ENCODE measurements at regions not wholly inside any gene's neighbourhood (a gene's known extent, or its start where the extent isn't known, plus 50 kb on each side); places are given as distances from the start of the nearest gene placed in this dataset.

- TF ChIP-seq CTCF (IDR thresholded peaks at IDR 0.05 in 4 of 5, conservative IDR thresholded peaks at IDR 0.05 in 1 of 5) (no peak), POLR2A (IDR thresholded peaks at IDR 0.05) (no peak)
- ATAC-seq (no peak), DNase-seq (no peak)
- in situ Hi-C loops (cut with MboI; ENCODE audit: low sequenced_read_pairs in 4 of 4): no loop called here
- H3K4me1 ChIP-seq: no peaks in the 10 kb centered on the region
- H3K36me3 ChIP-seq: no peaks in the 10 kb centered on the region
- H3K27me3 ChIP-seq: no peaks in the 10 kb centered on the region
- H3K27ac ChIP-seq: no peak overlapping the region
- H3K9me3 ChIP-seq: no peaks in the 10 kb centered on the region
- no peak overlapping the region for H3K4me3 ChIP-seq
- intact Hi-C loops (cut with DNase I; ENCODE audit: low total_unique reads): no loop called here
Measured at GRCh38 chr4:180960743-180961401, 1282.3 kb upstream of the TENM3 start.

- no peak for DNase-seq
- intact Hi-C loops (cut with DNase I; ENCODE audit: low total_unique reads): no loop called here
- H3K36me3 ChIP-seq: no peaks in the 10 kb centered on the region
- in situ Hi-C loops (cut with MboI; ENCODE audit: low sequenced_read_pairs in 4 of 4): no loop called here
- H3K9me3 ChIP-seq: no peaks in the 10 kb centered on the region
- no peak overlapping the region for H3K4me3 ChIP-seq
- TF ChIP-seq POLR2A (IDR thresholded peaks at IDR 0.05) (no peak), CTCF (IDR thresholded peaks at IDR 0.05 in 4 of 5, conservative IDR thresholded peaks at IDR 0.05 in 1 of 5) (no peak)
- H3K4me1 ChIP-seq: no peaks in the 10 kb centered on the region
- no peaks in the 10 kb centered on the region for H3K27me3 ChIP-seq
- no peak overlapping the region for H3K27ac ChIP-seq
- ATAC-seq: no peak
Measured at GRCh38 chr4:180962268-180962667, 1280.9 kb upstream of the TENM3 start.

GRCh38 chr4:180966312-180966711, 1276.9 kb upstream of the TENM3 start:
- no peak for ATAC-seq
- TF ChIP-seq CTCF (IDR thresholded peaks at IDR 0.05 in 4 of 5, conservative IDR thresholded peaks at IDR 0.05 in 1 of 5): no peak
- no peak for TF ChIP-seq POLR2A (IDR thresholded peaks at IDR 0.05)
- Histone ChIP-seq H3K4me1 (no peaks in the 10 kb centered on the region), H3K9me3 (no peaks in the 10 kb centered on the region), H3K27ac (no peak overlapping the region), H3K27me3 (no peaks in the 10 kb centered on the region), H3K36me3 (no peaks in the 10 kb centered on the region), H3K4me3 (no peak overlapping the region)
- intact Hi-C loops (cut with DNase I; ENCODE audit: low total_unique reads): no loop called here
- in situ Hi-C loops (cut with MboI; ENCODE audit: low sequenced_read_pairs in 4 of 4): no loop called here
- DNase-seq: no peak

GRCh38 chr4:180967936-180968335, 1275.3 kb upstream of the TENM3 start:
- ATAC-seq: no peak
- no peak overlapping the region for H3K4me3 ChIP-seq
- no peaks in the 10 kb centered on the region for H3K9me3 ChIP-seq
- in situ Hi-C loops (cut with MboI; ENCODE audit: low sequenced_read_pairs in 4 of 4): no loop called here
- no peaks in the 10 kb centered on the region for H3K27me3 ChIP-seq
- DNase-seq: no peak
- no peak for TF ChIP-seq CTCF (IDR thresholded peaks at IDR 0.05 in 4 of 5, conservative IDR thresholded peaks at IDR 0.05 in 1 of 5)
- no peak for TF ChIP-seq POLR2A (IDR thresholded peaks at IDR 0.05)
- intact Hi-C loops (cut with DNase I; ENCODE audit: low total_unique reads): no loop called here
- no peak overlapping the region for H3K27ac ChIP-seq
- no peaks in the 10 kb centered on the region for H3K4me1 ChIP-seq
- no peaks in the 10 kb centered on the region for H3K36me3 ChIP-seq

GRCh38 chr4:180973894-180974293, 1269.3 kb upstream of the TENM3 start:
- H3K4me3 ChIP-seq: no peak overlapping the region
- intact Hi-C loops (cut with DNase I; ENCODE audit: low total_unique reads) (no loop called here), in situ Hi-C loops (cut with MboI; ENCODE audit: low sequenced_read_pairs in 4 of 4) (no loop called here)
- H3K9me3 ChIP-seq: no peaks in the 10 kb centered on the region
- ATAC-seq (no peak), DNase-seq (no peak)
- no peaks in the 10 kb centered on the region for H3K36me3 ChIP-seq
- TF ChIP-seq CTCF (IDR thresholded peaks at IDR 0.05 in 4 of 5, conservative IDR thresholded peaks at IDR 0.05 in 1 of 5) (no peak), POLR2A (IDR thresholded peaks at IDR 0.05) (no peak)
- no peaks in the 10 kb centered on the region for H3K27me3 ChIP-seq
- H3K27ac ChIP-seq: no peak overlapping the region
- H3K4me1 ChIP-seq: no peaks in the 10 kb centered on the region

Data from gastrocnemius medialis (tissue), 4 donors.